DOHH2 (cell line): ENCODE measurements at regions not wholly inside any gene's neighbourhood (a gene's known extent, or its start where the extent isn't known, plus 50 kb on each side); places are given as distances from the start of the nearest gene placed in this dataset.

Experiments used
- H3F3A ChIP-seq: fragments of 200-600 bp; sonication (generic), shearing (Covaris generic); 2 replicates; pipeline ENCODE4 v1.6.0; 2016; ENCODE audit warnings: antibody characterized with exemption, mild to moderate bottlenecking; ENCODE audit not compliant: control insufficient read depth, insufficient read depth
- H3K27ac ChIP-seq: fragments of 200-600 bp; sonication (generic); 2 replicates; pipeline ENCODE4 v1.5.1; 2014; ENCODE audit warnings: low read depth, mild to moderate bottlenecking, low read length, moderate library complexity
- H3K27me3 ChIP-seq: fragments of 200-600 bp; sonication (generic); 2 replicates; pipeline ENCODE4 v1.6.1; 2014; ENCODE audit warnings: mild to moderate bottlenecking, low read length, mixed read lengths; ENCODE audit not compliant: control insufficient read depth
- H3K36me3 ChIP-seq: fragments of 200-600 bp; sonication (generic); 2 replicates; pipeline ENCODE4 v1.6.1; 2014; ENCODE audit warnings: mild to moderate bottlenecking, low read length, moderate library complexity, mixed read lengths; ENCODE audit not compliant: control insufficient read depth
- H3K4me1 ChIP-seq: fragments of 200-600 bp; sonication (generic); 2 replicates; pipeline ENCODE4 v1.6.1; 2014; ENCODE audit warnings: mild to moderate bottlenecking, low read length, mixed read lengths; ENCODE audit not compliant: control insufficient read depth
- H3K4me2 ChIP-seq: fragments of 200-600 bp; sonication (generic); 2 replicates; pipeline ENCODE4 v1.6.0; 2014; ENCODE audit warnings: mild to moderate bottlenecking, low read length, moderate library complexity
- H3K4me3 ChIP-seq: fragments of 200-600 bp; sonication (generic); 2 replicates; pipeline ENCODE4 v1.5.1; 2014; ENCODE audit warnings: mild to moderate bottlenecking, low read length, mixed read lengths
- H3K79me2 ChIP-seq: fragments of 200-600 bp; sonication (generic); 2 replicates; pipeline ENCODE4 v1.6.1; 2014; ENCODE audit warnings: mild to moderate bottlenecking, low read length, mixed read lengths; ENCODE audit not compliant: control insufficient read depth
- H3K9me2 ChIP-seq: fragments of 200-600 bp; sonication (generic); replicated peaks from 2 replicates; pipeline ENCODE4 v1.6.1; 2014; ENCODE audit warnings: mild to moderate bottlenecking, low read length, mixed read lengths; ENCODE audit not compliant: control insufficient read depth
- H3K9me3 ChIP-seq: fragments of 200-600 bp; sonication (generic); 2 replicates; pipeline ENCODE4 v1.6.1; 2014; ENCODE audit warnings: antibody characterized with exemption, low read length, mixed read lengths; ENCODE audit not compliant: control insufficient read depth, insufficient read depth
- H4K20me1 ChIP-seq: fragments of 200-600 bp; sonication (generic); 2 replicates; pipeline ENCODE4 v1.6.0; 2014; ENCODE audit warnings: low read depth, mild to moderate bottlenecking, antibody characterized with exemption, low read length, moderate library complexity; ENCODE audit not compliant: control insufficient read depth, insufficient read depth
- EZH2phosphoT487 ChIP-seq: fragments of 200-600 bp; sonication (generic); IDR thresholded peaks from 2 replicates; pipeline ENCODE4 v1.6.1; 2017; ENCODE audit warnings: borderline replicate concordance, mild to moderate bottlenecking, antibody characterized with exemption, low read length, moderate library complexity, mixed read lengths
- TF ChIP-seq, protein P1 (sequence below): fragments of 200-600 bp; sonication (generic); IDR thresholded peaks from one replicate; pipeline ENCODE4 v1.5.1; 2014; ENCODE audit warnings: antibody characterized with exemption, mild to moderate bottlenecking, low read depth, low read length; ENCODE audit not compliant: poor library complexity, severe bottlenecking

DNA sequence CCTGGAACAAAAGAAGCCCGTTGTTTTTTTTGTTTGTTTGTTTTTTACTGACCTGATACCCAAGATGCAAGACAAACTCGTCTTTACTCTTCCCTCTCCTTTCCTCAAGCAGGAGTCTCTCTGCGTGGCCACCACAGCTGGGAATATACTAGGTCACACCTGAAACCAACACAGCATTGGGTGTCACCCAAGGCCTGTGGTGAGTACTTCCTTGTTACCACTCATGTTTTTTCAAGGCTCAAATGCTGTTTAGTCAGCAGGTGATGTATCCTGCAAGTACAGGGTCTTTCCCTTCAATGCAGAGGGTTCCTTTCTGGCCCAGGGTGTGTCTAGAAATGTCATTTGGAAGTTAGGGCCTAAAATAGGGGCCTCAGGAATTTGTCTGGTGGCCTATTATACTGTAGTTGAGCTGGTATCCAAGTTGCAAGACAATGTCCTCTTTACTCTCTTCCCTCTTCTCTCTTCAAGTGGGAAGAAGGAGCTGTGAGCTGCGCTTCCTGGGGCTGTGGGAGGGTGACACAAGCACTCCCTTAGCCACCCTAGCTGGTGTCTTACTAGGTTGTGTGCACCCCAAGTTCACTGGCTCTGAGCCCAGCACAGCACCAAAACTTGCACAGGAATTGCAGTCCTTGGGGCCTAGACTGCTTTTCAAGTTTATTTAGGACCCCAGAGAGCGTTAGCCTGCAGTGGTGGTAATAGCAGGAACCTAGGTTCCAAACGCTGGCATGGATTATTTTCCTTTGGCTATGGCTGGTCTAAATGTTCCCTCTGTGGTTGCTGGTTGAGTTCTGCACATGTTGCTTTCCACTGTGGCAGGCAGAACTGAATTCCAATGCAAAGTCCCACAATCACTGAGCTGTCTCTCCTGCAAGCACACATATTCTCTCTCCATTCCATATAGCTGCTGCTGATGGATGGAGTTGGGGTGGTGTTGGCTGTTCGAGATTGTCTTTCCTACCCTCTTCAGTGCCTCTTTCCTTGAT is 91.4 kb upstream of the LYPLAL1 start:
- no peaks in the 10 kb centered on the region for H3K9me3 ChIP-seq
- H4K20me1 ChIP-seq, result no peaks in the 10 kb centered on the region
- H3K27me3 ChIP-seq, result no peaks in the 10 kb centered on the region
- H3K4me2 ChIP-seq, result no peak overlapping the region
- TF ChIP-seq, protein P1, sequence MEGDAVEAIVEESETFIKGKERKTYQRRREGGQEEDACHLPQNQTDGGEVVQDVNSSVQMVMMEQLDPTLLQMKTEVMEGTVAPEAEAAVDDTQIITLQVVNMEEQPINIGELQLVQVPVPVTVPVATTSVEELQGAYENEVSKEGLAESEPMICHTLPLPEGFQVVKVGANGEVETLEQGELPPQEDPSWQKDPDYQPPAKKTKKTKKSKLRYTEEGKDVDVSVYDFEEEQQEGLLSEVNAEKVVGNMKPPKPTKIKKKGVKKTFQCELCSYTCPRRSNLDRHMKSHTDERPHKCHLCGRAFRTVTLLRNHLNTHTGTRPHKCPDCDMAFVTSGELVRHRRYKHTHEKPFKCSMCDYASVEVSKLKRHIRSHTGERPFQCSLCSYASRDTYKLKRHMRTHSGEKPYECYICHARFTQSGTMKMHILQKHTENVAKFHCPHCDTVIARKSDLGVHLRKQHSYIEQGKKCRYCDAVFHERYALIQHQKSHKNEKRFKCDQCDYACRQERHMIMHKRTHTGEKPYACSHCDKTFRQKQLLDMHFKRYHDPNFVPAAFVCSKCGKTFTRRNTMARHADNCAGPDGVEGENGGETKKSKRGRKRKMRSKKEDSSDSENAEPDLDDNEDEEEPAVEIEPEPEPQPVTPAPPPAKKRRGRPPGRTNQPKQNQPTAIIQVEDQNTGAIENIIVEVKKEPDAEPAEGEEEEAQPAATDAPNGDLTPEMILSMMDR, result no peak
- TF ChIP-seq EZH2phosphoT487, result no peak
- H3K9me2 ChIP-seq, result no peaks in the 10 kb centered on the region
- H3F3A ChIP-seq, result no peaks in the 10 kb centered on the region
- H3K79me2 ChIP-seq, result no peaks in the 10 kb centered on the region
- H3K27ac ChIP-seq, result no peak overlapping the region
- peaks cover 13% of the 10 kb centered on the region for H3K4me1 ChIP-seq
- H3K4me3 ChIP-seq, result no peak overlapping the region
- H3K36me3 ChIP-seq, result no peaks in the 10 kb centered on the region

DNA sequence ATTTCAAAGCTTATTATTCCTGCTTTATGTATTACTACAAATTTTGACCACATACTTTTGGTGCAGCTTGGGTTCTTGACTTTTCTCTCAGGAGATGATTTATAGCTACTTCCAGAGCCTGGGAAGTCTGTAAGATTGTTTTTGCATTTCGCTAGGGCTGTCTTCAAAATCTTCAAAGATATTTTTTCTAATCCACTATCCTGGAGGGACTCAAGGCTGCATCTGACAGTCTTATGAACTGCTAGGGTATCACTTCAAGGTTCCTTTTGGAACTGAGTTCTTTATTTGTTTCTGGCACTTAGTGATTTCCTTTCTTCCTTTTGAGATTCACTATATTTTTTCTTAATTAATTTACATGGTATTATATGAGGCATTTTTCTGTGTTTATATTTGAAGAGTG is 90.0 kb upstream of the LYPLAL1 start:
- Histone ChIP-seq H3K4me2 (no peak overlapping the region), H3F3A (no peaks in the 10 kb centered on the region), H3K9me2 (no peaks in the 10 kb centered on the region), H3K27ac (no peak overlapping the region), H4K20me1 (no peaks in the 10 kb centered on the region), H3K79me2 (no peaks in the 10 kb centered on the region), H3K4me1 (peaks cover 20% of the 10 kb centered on the region), H3K9me3 (no peaks in the 10 kb centered on the region), H3K4me3 (no peak overlapping the region), H3K36me3 (no peaks in the 10 kb centered on the region), H3K27me3 (no peaks in the 10 kb centered on the region)
- TF ChIP-seq, protein P1, result no peak

DNA sequence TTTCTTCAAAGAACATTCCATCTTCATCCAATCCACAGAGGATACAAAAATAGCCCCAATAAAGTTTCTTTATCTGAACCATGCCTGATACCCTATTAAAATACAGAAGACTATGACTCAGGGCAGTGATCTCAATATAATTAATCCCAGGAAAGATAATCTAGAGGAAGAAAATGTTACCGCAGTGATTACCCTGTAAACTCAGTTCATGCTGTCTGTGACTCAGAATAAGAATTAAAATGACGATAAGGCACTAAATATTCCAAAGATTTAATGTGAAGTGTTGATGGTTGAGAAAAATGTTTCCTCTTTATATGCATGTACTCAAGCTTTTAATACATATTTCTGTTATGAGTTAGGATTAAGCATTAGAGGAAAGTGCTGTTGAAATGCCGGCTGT is 88.6 kb upstream of the LYPLAL1 start:
- Histone ChIP-seq H3K9me3 (no peaks in the 10 kb centered on the region), H3K27me3 (no peaks in the 10 kb centered on the region), H3K27ac (no peak overlapping the region), H3K4me2 (no peak overlapping the region), H3K4me1 (peaks cover 30% of the 10 kb centered on the region), H3K36me3 (no peaks in the 10 kb centered on the region; the same call in 1 of the 2 replicates), H3K9me2 (no peaks in the 10 kb centered on the region), H3F3A (no peaks in the 10 kb centered on the region), H4K20me1 (no peaks in the 10 kb centered on the region), H3K4me3 (no peak overlapping the region), H3K79me2 (no peaks in the 10 kb centered on the region)
- TF ChIP-seq, protein P1, result no peak
- no peak for TF ChIP-seq EZH2phosphoT487
